B cell (primary cell): ENCODE measurements at regions not wholly inside any gene's neighbourhood (a gene's known extent, or its start where the extent isn't known, plus 50 kb on each side); places are given as distances from the start of the nearest gene placed in this dataset.

Experiments used
- CTCF ChIP-seq: fragments of 200-600 bp; IDR thresholded peaks from one replicate; pipeline ENCODE4 v1.8.0; 2022; ENCODE audit warnings: antibody characterized with exemption, mild to moderate bottlenecking
- EZH2 ChIP-seq: IDR thresholded peaks from 2 replicates; pipeline ENCODE4 v1.6.1; 2012; ENCODE audit warnings: borderline replicate concordance, low read depth, mild to moderate bottlenecking, moderate library complexity, low read length; ENCODE audit not compliant: insufficient read depth, poor library complexity, severe bottlenecking

- TF ChIP-seq CTCF = no peak
- no peak for TF ChIP-seq EZH2
Measured at GRCh38 chr3:74271541-74271940, 342.9 kb downstream of the CNTN3 start.
